ENCODE measurements at regions not wholly inside any gene's neighbourhood (a gene's known extent, or its start where the extent isn't known, plus 50 kb on each side); places are given as distances from the start of the nearest gene placed in this dataset.

DNA sequence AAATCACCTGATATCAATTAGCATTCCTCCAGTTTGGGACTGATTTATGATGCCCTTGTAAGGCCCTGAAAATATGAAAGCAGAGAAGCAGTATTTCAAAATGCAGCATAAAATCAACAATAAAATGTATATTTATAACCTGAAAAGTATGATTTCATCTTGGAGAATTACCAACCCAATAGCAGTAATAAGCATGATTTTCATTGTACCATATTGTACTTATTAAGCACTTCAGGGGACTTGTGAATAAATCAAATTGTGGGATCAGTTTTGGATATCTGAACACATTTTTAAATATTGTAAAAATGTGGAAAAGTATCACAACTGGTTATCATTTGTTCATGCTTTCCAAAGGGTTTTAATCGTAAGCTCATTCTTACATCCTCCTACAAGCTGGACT lies 250.8 kb downstream of the DMRT2 start:
- H3K36me3 ChIP-seq (replicated peaks in 1 of 2; ENCODE audit: control insufficient read depth in 1 of 2, insufficient read depth in 2 of 2, low read length in 1 of 2): no peaks in the 10 kb centered on the region
- TF ChIP-seq FOXJ3 (CRISPR knock-in tag; IDR thresholded peaks at IDR 0.05): no peak
- TF ChIP-seq FOSL2 (IDR thresholded peaks at IDR 0.05; ENCODE audit: borderline replicate concordance, low read depth): no peak
- TF ChIP-seq NRF1 (IDR thresholded peaks at IDR 0.05; ENCODE audit: low read depth, low read length): no peak
- TF ChIP-seq, protein P1, sequence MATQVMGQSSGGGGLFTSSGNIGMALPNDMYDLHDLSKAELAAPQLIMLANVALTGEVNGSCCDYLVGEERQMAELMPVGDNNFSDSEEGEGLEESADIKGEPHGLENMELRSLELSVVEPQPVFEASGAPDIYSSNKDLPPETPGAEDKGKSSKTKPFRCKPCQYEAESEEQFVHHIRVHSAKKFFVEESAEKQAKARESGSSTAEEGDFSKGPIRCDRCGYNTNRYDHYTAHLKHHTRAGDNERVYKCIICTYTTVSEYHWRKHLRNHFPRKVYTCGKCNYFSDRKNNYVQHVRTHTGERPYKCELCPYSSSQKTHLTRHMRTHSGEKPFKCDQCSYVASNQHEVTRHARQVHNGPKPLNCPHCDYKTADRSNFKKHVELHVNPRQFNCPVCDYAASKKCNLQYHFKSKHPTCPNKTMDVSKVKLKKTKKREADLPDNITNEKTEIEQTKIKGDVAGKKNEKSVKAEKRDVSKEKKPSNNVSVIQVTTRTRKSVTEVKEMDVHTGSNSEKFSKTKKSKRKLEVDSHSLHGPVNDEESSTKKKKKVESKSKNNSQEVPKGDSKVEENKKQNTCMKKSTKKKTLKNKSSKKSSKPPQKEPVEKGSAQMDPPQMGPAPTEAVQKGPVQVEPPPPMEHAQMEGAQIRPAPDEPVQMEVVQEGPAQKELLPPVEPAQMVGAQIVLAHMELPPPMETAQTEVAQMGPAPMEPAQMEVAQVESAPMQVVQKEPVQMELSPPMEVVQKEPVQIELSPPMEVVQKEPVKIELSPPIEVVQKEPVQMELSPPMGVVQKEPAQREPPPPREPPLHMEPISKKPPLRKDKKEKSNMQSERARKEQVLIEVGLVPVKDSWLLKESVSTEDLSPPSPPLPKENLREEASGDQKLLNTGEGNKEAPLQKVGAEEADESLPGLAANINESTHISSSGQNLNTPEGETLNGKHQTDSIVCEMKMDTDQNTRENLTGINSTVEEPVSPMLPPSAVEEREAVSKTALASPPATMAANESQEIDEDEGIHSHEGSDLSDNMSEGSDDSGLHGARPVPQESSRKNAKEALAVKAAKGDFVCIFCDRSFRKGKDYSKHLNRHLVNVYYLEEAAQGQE (IDR thresholded peaks at IDR 0.05; ENCODE audit: low read depth, low read length): no peak
- TF ChIP-seq EZH2phosphoT487 (IDR thresholded peaks at IDR 0.05; ENCODE audit: borderline replicate concordance, low read depth): no peak
- no peak for TF ChIP-seq MAX (IDR thresholded peaks at IDR 0.05; ENCODE audit: low read depth)
- TF ChIP-seq EP300 (IDR thresholded peaks at IDR 0.05; ENCODE audit: borderline replicate concordance in 1 of 2, low read depth in 1 of 2, low read length in 1 of 2): no peak
- TF ChIP-seq ZBTB33 (IDR thresholded peaks at IDR 0.05; ENCODE audit: borderline replicate concordance, low read depth): no peak
- no peak for TF ChIP-seq MXI1 (IDR thresholded peaks at IDR 0.05; ENCODE audit: low read depth, low read length)
- TF ChIP-seq GATA2 (CRISPR knock-in tag; IDR thresholded peaks at IDR 0.05): no peak
- TF ChIP-seq YY1 (IDR thresholded peaks at IDR 0.05; ENCODE audit: low read depth): no peak
- TF ChIP-seq RCOR1 (IDR thresholded peaks at IDR 0.05; ENCODE audit: low read length): no peak
- no peaks in the 10 kb centered on the region for H3K9me2 ChIP-seq
- no peak overlapping the region for H3K27ac ChIP-seq (ENCODE audit: low read depth in 2 of 2, low read length in 1 of 2)
- no peaks in the 10 kb centered on the region for H3K27me3 ChIP-seq (ENCODE audit: insufficient read depth)
- no peaks in the 10 kb centered on the region for H4K20me1 ChIP-seq (ENCODE audit: insufficient read depth)
- H3K9ac ChIP-seq: no peak overlapping the region
- ChIA-PET CTCF (no interaction called here), POLR2A (no interaction called here)
- no peaks in the 10 kb centered on the region for H3K4me1 ChIP-seq (ENCODE audit: control insufficient read depth in 1 of 2, insufficient read depth in 2 of 2, low read depth in 1 of 2, low read length in 1 of 2)
- H3K79me2 ChIP-seq (ENCODE audit: insufficient read depth): no peaks in the 10 kb centered on the region
- no peak for DNase-seq
- H2AFZ ChIP-seq (ENCODE audit: low read depth): no peak overlapping the region
- no peaks in the 10 kb centered on the region for H3K9me3 ChIP-seq
- 0% methylated on average over 1 of the region's 1 CpG for WGBS (ENCODE audit: low lambda C conversion rate)
- H3K4me3 ChIP-seq (ENCODE audit: low read depth in 2 of 2, low read length in 1 of 2): no peak overlapping the region
- H3K4me2 ChIP-seq: no peak overlapping the region
- H3F3A ChIP-seq (replicated peaks; ENCODE audit: insufficient read depth): no peaks in the 10 kb centered on the region

GRCh38 chr9:1303932-1304331 lies 253.8 kb downstream of the DMRT2 start:
- no peak overlapping the region for H3K4me2 ChIP-seq
- CTCF ChIA-PET: no interaction called here
- H4K20me1 ChIP-seq (ENCODE audit: insufficient read depth): no peaks in the 10 kb centered on the region
- no peaks in the 10 kb centered on the region for H3K4me1 ChIP-seq (ENCODE audit: control insufficient read depth in 1 of 2, insufficient read depth in 2 of 2, low read depth in 1 of 2, low read length in 1 of 2)
- H3K9me2 ChIP-seq: no peaks in the 10 kb centered on the region
- H3F3A ChIP-seq (replicated peaks; ENCODE audit: insufficient read depth): no peaks in the 10 kb centered on the region
- no peak overlapping the region for H2AFZ ChIP-seq (ENCODE audit: low read depth)
- no peak for DNase-seq
- POLR2A ChIA-PET: no interaction called here
- H3K9me3 ChIP-seq: no peaks in the 10 kb centered on the region
- no peaks in the 10 kb centered on the region for H3K27me3 ChIP-seq (ENCODE audit: insufficient read depth)
- WGBS (ENCODE audit: low lambda C conversion rate): 3% methylated on average over 3 of the region's 3 CpGs
- no peak overlapping the region for H3K4me3 ChIP-seq (ENCODE audit: low read depth in 2 of 2, low read length in 1 of 2)
- no peaks in the 10 kb centered on the region for H3K79me2 ChIP-seq (ENCODE audit: insufficient read depth)
- H3K27ac ChIP-seq (ENCODE audit: low read depth in 2 of 2, low read length in 1 of 2): no peak overlapping the region
- no peaks in the 10 kb centered on the region for H3K36me3 ChIP-seq (replicated peaks in 1 of 2; ENCODE audit: control insufficient read depth in 1 of 2, insufficient read depth in 2 of 2, low read length in 1 of 2)
- no peak overlapping the region for H3K9ac ChIP-seq
- TF ChIP-seq GABPA (IDR thresholded peaks at IDR 0.05; ENCODE audit: low read depth): no peak
- no peak for TF ChIP-seq YY1 (IDR thresholded peaks at IDR 0.05; ENCODE audit: low read depth)
- no peak for TF ChIP-seq MEF2A (IDR thresholded peaks at IDR 0.05; ENCODE audit: borderline replicate concordance, low read depth)
- TF ChIP-seq RXRA (IDR thresholded peaks at IDR 0.05; ENCODE audit: borderline replicate concordance, low read depth): no peak
- no peak for TF ChIP-seq EZH2phosphoT487 (IDR thresholded peaks at IDR 0.05; ENCODE audit: borderline replicate concordance, low read depth)
- no peak for TF ChIP-seq ELF1 (IDR thresholded peaks at IDR 0.05)
- TF ChIP-seq, protein P2, sequence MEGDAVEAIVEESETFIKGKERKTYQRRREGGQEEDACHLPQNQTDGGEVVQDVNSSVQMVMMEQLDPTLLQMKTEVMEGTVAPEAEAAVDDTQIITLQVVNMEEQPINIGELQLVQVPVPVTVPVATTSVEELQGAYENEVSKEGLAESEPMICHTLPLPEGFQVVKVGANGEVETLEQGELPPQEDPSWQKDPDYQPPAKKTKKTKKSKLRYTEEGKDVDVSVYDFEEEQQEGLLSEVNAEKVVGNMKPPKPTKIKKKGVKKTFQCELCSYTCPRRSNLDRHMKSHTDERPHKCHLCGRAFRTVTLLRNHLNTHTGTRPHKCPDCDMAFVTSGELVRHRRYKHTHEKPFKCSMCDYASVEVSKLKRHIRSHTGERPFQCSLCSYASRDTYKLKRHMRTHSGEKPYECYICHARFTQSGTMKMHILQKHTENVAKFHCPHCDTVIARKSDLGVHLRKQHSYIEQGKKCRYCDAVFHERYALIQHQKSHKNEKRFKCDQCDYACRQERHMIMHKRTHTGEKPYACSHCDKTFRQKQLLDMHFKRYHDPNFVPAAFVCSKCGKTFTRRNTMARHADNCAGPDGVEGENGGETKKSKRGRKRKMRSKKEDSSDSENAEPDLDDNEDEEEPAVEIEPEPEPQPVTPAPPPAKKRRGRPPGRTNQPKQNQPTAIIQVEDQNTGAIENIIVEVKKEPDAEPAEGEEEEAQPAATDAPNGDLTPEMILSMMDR (IDR thresholded peaks at IDR 0.05): no peak
- TF ChIP-seq, protein P3, sequence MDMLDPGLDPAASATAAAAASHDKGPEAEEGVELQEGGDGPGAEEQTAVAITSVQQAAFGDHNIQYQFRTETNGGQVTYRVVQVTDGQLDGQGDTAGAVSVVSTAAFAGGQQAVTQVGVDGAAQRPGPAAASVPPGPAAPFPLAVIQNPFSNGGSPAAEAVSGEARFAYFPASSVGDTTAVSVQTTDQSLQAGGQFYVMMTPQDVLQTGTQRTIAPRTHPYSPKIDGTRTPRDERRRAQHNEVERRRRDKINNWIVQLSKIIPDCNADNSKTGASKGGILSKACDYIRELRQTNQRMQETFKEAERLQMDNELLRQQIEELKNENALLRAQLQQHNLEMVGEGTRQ (IDR thresholded peaks at IDR 0.05; ENCODE audit: borderline replicate concordance, low read depth, low read length): no peak
- TF ChIP-seq TEAD4 (IDR thresholded peaks at IDR 0.05; ENCODE audit: borderline replicate concordance, insufficient read depth): no peak
- no peak for TF ChIP-seq JUND (IDR thresholded peaks at IDR 0.05)
- no peak for TF ChIP-seq FOSL2 (IDR thresholded peaks at IDR 0.05; ENCODE audit: borderline replicate concordance, low read depth)
- TF ChIP-seq MXI1 (IDR thresholded peaks at IDR 0.05; ENCODE audit: low read depth, low read length): no peak
- TF ChIP-seq RAD21 (IDR thresholded peaks at IDR 0.05; ENCODE audit: low read length): no peak
